Erythroblast (primary cell): ENCODE measurements at regions not wholly inside any gene's neighbourhood (a gene's known extent, or its start where the extent isn't known, plus 50 kb on each side); places are given as distances from the start of the nearest gene placed in this dataset.

ENCODE experiments used
- GATA1 ChIP-seq: IDR thresholded peaks from 2 replicates; pipeline ENCODE4 v1.6.1; 2011; ENCODE audit warnings: low read depth, mild to moderate bottlenecking, control low read depth, low read length, moderate library complexity
- POLR2A ChIP-seq: IDR thresholded peaks from 2 replicates; pipeline ENCODE4 v1.6.1; 2011; ENCODE audit warnings: mild to moderate bottlenecking, low read length

DNA sequence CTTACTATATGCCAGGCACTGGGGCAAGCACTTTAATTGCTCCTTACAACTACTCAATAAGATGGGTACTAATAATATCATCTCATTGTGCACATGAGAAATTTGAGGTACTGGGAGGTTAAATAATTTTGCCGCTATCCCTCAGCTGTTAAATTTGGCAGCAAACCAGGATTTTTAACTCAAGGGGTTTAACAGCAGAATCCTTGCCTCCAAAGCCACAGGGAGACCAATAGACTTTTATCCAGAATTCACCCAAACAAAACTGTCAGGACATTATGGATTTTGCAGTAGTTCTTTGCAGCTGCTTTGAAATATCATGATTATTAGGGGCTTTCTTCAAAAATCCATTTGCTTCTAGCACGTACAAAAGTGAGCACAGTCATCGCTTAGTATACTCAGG is 136.2 kb downstream of the RPS12 start:
- TF ChIP-seq POLR2A (no peak), GATA1 (no peak)
